NT2/D1 (cell line): ENCODE measurements at regions not wholly inside any gene's neighbourhood (a gene's known extent, or its start where the extent isn't known, plus 50 kb on each side); places are given as distances from the start of the nearest gene placed in this dataset.

Source experiments
- SUZ12 ChIP-seq: IDR thresholded peaks from 2 replicates; pipeline ENCODE4 v1.6.1; 2011; ENCODE audit not compliant: insufficient read length, insufficient read depth; ENCODE audit errors: extremely low read depth
- YY1 ChIP-seq: IDR thresholded peaks from 2 replicates; pipeline ENCODE4 v1.6.1; 2011; ENCODE audit not compliant: insufficient read length, insufficient read depth
- ZNF274 ChIP-seq: IDR thresholded peaks from 2 replicates; pipeline ENCODE4 v1.6.1; 2011; ENCODE audit warnings: mild to moderate bottlenecking, low read depth, low read length

DNA sequence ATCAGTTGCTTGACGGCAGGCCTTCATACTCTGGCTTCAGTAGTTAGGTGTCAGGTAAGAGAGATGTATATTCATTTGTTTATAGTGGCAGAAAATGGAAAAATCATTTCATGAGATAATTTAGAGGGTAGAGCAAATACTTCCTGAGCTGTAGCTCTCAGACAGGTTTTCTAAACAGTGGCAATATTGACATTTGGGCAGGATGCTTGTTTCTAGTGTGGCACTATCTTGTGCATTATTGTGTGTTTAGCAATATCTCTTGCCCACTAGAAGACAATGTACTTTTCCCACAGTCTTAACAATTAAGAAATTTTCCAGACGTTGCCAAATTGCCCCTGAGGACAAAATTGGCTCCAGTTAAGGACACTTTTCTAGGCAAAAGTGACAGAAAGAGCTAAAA is 1143.1 kb downstream of the PLA2G4A start:
- TF ChIP-seq SUZ12 = no peak
- TF ChIP-seq YY1 = no peak
- no peak for TF ChIP-seq ZNF274
